CD4-positive, alpha-beta T cell (primary cell): ENCODE measurements at regions not wholly inside any gene's neighbourhood (a gene's known extent, or its start where the extent isn't known, plus 50 kb on each side); places are given as distances from the start of the nearest gene placed in this dataset.

Source experiments
- ATAC-seq: fragments of 200-7000 bp; cut with Tn5 transposase; one replicate; pipeline ENCODE4 v1.10.0; 2022; ENCODE audit warnings: mild to moderate bottlenecking; ENCODE audit not compliant: poor library complexity
- CTCF ChIA-PET: fragments of 350-600 bp; sonication (Branson Sonifier 250); formaldehyde crosslinking; loops from one replicate; lab custom pipeline; 2021; ENCODE audit warnings: antibody characterized with exemption, inconsistent platforms; lab: Charles Lee
- POLR2A ChIA-PET: fragments of 350-600 bp; sonication (Branson Sonifier 250); formaldehyde crosslinking; loops from one replicate; lab custom pipeline; 2021; ENCODE audit warnings: antibody characterized with exemption, inconsistent platforms; lab: Charles Lee
- DNase-seq, 14 experiments: peaks; one replicate each; pipeline ENCODE4 v3.0.0-alpha.2; 2013 to 2020; ENCODE audit warnings: mixed read lengths in 2 of 14
- H3K27ac ChIP-seq, 2 donors: one replicate each; pipeline versions ENCODE4 v1.5.1 to v1.7.0; 2013; ENCODE audit warnings: low read length in 2 of 2, low read depth in 1 of 2, mild to moderate bottlenecking in 1 of 2
- H3K27me3 ChIP-seq, 2 experiments: 1 replicate in 1 of 2; 2 replicates in 1 of 2; pipeline versions ENCODE4 v1.6.1 to v1.7.0; 2013; ENCODE audit warnings: low read length in 2 of 2, control low read depth in 1 of 2, mild to moderate bottlenecking in 1 of 2, moderate library complexity in 1 of 2; ENCODE audit not compliant: insufficient read depth in 2 of 2, control insufficient read depth in 1 of 2
- H3K36me3 ChIP-seq: one replicate; pipeline ENCODE4 v1.6.1; 2013; ENCODE audit warnings: low read length, control low read depth; ENCODE audit not compliant: insufficient read depth
- H3K4me1 ChIP-seq: one replicate; pipeline ENCODE4 v1.6.1; 2013; ENCODE audit warnings: low read length, control low read depth; ENCODE audit not compliant: insufficient read depth
- H3K4me3 ChIP-seq: one replicate; pipeline ENCODE4 v1.5.1; 2013; ENCODE audit warnings: mild to moderate bottlenecking, low read length, moderate library complexity
- H3K9me3 ChIP-seq, 2 experiments: 1 replicate in 1 of 2; 2 replicates in 1 of 2; pipeline versions ENCODE4 v1.6.1 to v1.7.0; 2013; ENCODE audit warnings: low read length in 2 of 2, mild to moderate bottlenecking in 2 of 2, control low read depth in 1 of 2, moderate library complexity in 1 of 2; ENCODE audit not compliant: control insufficient read depth in 1 of 2, insufficient read depth in 1 of 2
- H3K27ac Mint-ChIP-seq: one replicate; pipeline ENCODE4 v1.8.0; 2020; ENCODE audit warnings: mixed read lengths
- H3K27me3 Mint-ChIP-seq: one replicate; pipeline ENCODE4 v1.8.0; 2021; ENCODE audit warnings: mixed read lengths
- H3K36me3 Mint-ChIP-seq: one replicate; pipeline ENCODE4 v1.8.0; 2021; ENCODE audit warnings: low read depth, mixed read lengths
- H3K4me1 Mint-ChIP-seq: one replicate; pipeline ENCODE4 v1.8.0; 2021; ENCODE audit warnings: low read depth, mixed read lengths
- H3K4me3 Mint-ChIP-seq: one replicate; pipeline ENCODE4 v1.8.0; 2020; ENCODE audit warnings: mild to moderate bottlenecking, mixed read lengths
- H3K9me3 Mint-ChIP-seq: one replicate; pipeline ENCODE4 v1.8.0; 2020; ENCODE audit warnings: mixed read lengths
- intact Hi-C, 2 experiments: fragments of 100-400 bp; cut with DNase I in 1 of 2; cut with micrococcal nuclease in 1 of 2; formaldehyde crosslinking; loops; one replicate each; pipeline versions ENCODE4 v1.15.1 to v1.9.0; 2023 to 2025; cut with DNase I, micrococcal nuclease
- TF ChIP-seq, protein P1 (sequence below): fragments of 200-600 bp; IDR thresholded peaks from one replicate; pipeline ENCODE4 v1.8.0; 2022; ENCODE audit warnings: antibody characterized with exemption, mild to moderate bottlenecking

- H3K4me1 ChIP-seq: no peaks in the 10 kb centered on the region
- no peaks in the 10 kb centered on the region for H3K36me3 ChIP-seq
- H3K4me3 Mint-ChIP-seq: no peak overlapping the region
- H3K27me3 ChIP-seq: no peaks in the 10 kb centered on the region
- no peaks in the 10 kb centered on the region for H3K4me1 Mint-ChIP-seq
- H3K27me3 Mint-ChIP-seq: no peaks in the 10 kb centered on the region
- H3K9me3 Mint-ChIP-seq: no peaks in the 10 kb centered on the region
- no peak overlapping the region for H3K27ac Mint-ChIP-seq
- no peak overlapping the region for H3K27ac ChIP-seq
- POLR2A ChIA-PET: no interaction called here
- H3K36me3 Mint-ChIP-seq: no peaks in the 10 kb centered on the region
- TF ChIP-seq, protein P1, sequence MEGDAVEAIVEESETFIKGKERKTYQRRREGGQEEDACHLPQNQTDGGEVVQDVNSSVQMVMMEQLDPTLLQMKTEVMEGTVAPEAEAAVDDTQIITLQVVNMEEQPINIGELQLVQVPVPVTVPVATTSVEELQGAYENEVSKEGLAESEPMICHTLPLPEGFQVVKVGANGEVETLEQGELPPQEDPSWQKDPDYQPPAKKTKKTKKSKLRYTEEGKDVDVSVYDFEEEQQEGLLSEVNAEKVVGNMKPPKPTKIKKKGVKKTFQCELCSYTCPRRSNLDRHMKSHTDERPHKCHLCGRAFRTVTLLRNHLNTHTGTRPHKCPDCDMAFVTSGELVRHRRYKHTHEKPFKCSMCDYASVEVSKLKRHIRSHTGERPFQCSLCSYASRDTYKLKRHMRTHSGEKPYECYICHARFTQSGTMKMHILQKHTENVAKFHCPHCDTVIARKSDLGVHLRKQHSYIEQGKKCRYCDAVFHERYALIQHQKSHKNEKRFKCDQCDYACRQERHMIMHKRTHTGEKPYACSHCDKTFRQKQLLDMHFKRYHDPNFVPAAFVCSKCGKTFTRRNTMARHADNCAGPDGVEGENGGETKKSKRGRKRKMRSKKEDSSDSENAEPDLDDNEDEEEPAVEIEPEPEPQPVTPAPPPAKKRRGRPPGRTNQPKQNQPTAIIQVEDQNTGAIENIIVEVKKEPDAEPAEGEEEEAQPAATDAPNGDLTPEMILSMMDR: no peak
- H3K4me3 ChIP-seq: no peak overlapping the region
- H3K9me3 ChIP-seq: peaks cover 0 to 6% of the 10 kb centered on the region in 2 experiments
- intact Hi-C loops: no loop called here
- CTCF ChIA-PET: no interaction called here
- no peak for DNase-seq
- ATAC-seq: no peak
Observed at GRCh38 chr2:49260979-49261538, 106.7 kb upstream of the FSHR start.

GRCh38 chr2:49259926-49260325 is 105.6 kb upstream of the FSHR start:
- POLR2A ChIA-PET: no interaction called here
- ATAC-seq: no peak

GRCh38 chr2:49255409-49255971 is 101.2 kb upstream of the FSHR start:
- no peak overlapping the region for H3K27ac Mint-ChIP-seq
- H3K36me3 Mint-ChIP-seq: no peaks in the 10 kb centered on the region
- H3K36me3 ChIP-seq: no peaks in the 10 kb centered on the region
- H3K27ac ChIP-seq: no peak overlapping the region
- ChIA-PET CTCF (no interaction called here), POLR2A (no interaction called here)
- H3K4me1 ChIP-seq: no peaks in the 10 kb centered on the region
- ATAC-seq (no peak), DNase-seq (no peak)
- no peak overlapping the region for H3K4me3 ChIP-seq
- intact Hi-C loops: no loop called here
- no peaks in the 10 kb centered on the region for H3K27me3 Mint-ChIP-seq
- H3K4me1 Mint-ChIP-seq: no peaks in the 10 kb centered on the region
- no peaks in the 10 kb centered on the region for H3K27me3 ChIP-seq
- H3K9me3 Mint-ChIP-seq: no peaks in the 10 kb centered on the region
- TF ChIP-seq, protein P1: no peak
- no peak overlapping the region for H3K4me3 Mint-ChIP-seq
- no peaks in the 10 kb centered on the region for H3K9me3 ChIP-seq

More at GRCh38 chr2:49259926-49260325, 105.6 kb upstream of the FSHR start:
- H3K27me3 ChIP-seq: no peaks in the 10 kb centered on the region
- CTCF ChIA-PET: no interaction called here
- H3K4me1 Mint-ChIP-seq: no peaks in the 10 kb centered on the region
- H3K36me3 Mint-ChIP-seq: no peaks in the 10 kb centered on the region
- H3K9me3 ChIP-seq: peaks cover 0 to 3% of the 10 kb centered on the region in 2 experiments
- H3K36me3 ChIP-seq: no peaks in the 10 kb centered on the region
- no peak overlapping the region for H3K27ac ChIP-seq
- intact Hi-C loops: no loop called here
- TF ChIP-seq, protein P1: no peak
- no peaks in the 10 kb centered on the region for H3K9me3 Mint-ChIP-seq
- H3K4me1 ChIP-seq: no peaks in the 10 kb centered on the region
- H3K4me3 Mint-ChIP-seq: no peak overlapping the region
- no peak overlapping the region for H3K27ac Mint-ChIP-seq
- DNase-seq: no peak
- H3K4me3 ChIP-seq: no peak overlapping the region
- no peaks in the 10 kb centered on the region for H3K27me3 Mint-ChIP-seq
